ENCODE measurements at regions not wholly inside any gene's neighbourhood (a gene's known extent, or its start where the extent isn't known, plus 50 kb on each side); places are given as distances from the start of the nearest gene placed in this dataset.

- DNase-seq (ENCODE audit: extremely low read depth, low read depth): no peak
- no peak for TF ChIP-seq CTCF (IDR thresholded peaks at IDR 0.05; ENCODE audit: low read depth, low read length)
Measured at GRCh38 chr6:149220882-149221773, 96.4 kb upstream of the TAB2 start.

GRCh38 chr6:149221774-149222070 lies 95.8 kb upstream of the TAB2 start:
- TF ChIP-seq CTCF (IDR thresholded peaks at IDR 0.05; ENCODE audit: low read depth, low read length): no peak
- no peak for DNase-seq (ENCODE audit: extremely low read depth, low read depth)

GRCh38 chr6:149223120-149223903 lies 94.2 kb upstream of the TAB2 start:
- no peak for TF ChIP-seq CTCF (IDR thresholded peaks at IDR 0.05; ENCODE audit: low read depth, low read length)
- DNase-seq (ENCODE audit: extremely low read depth, low read depth): no peak

- no peak for DNase-seq (ENCODE audit: extremely low read depth, low read depth)
- no peak for TF ChIP-seq CTCF (IDR thresholded peaks at IDR 0.05; ENCODE audit: low read depth, low read length)
Measured at GRCh38 chr6:149223904-149224351, 93.6 kb upstream of the TAB2 start.

- no peak for TF ChIP-seq CTCF (IDR thresholded peaks at IDR 0.05; ENCODE audit: low read depth, low read length)
- no peak for DNase-seq (ENCODE audit: extremely low read depth, low read depth)
Measured at GRCh38 chr6:149224399-149224798, 93.1 kb upstream of the TAB2 start.

- no peak for TF ChIP-seq CTCF (IDR thresholded peaks at IDR 0.05; ENCODE audit: low read depth, low read length)
- DNase-seq (ENCODE audit: extremely low read depth, low read depth): no peak
Measured at GRCh38 chr6:149225370-149225769, 92.1 kb upstream of the TAB2 start.

GRCh38 chr6:149225946-149226345 lies 91.6 kb upstream of the TAB2 start:
- TF ChIP-seq CTCF (IDR thresholded peaks at IDR 0.05; ENCODE audit: low read depth, low read length): no peak

More at GRCh38 chr6:149225946-149226345, 91.6 kb upstream of the TAB2 start:
- no peak for DNase-seq (ENCODE audit: extremely low read depth, low read depth)
